Smooth muscle cell (in vitro differentiated cells): ENCODE measurements at regions not wholly inside any gene's neighbourhood (a gene's known extent, or its start where the extent isn't known, plus 50 kb on each side); places are given as distances from the start of the nearest gene placed in this dataset.

Experiments
- DNase-seq: peaks from one replicate; lab custom pipeline; 2025; ENCODE audit not compliant: unreplicated experiment; lab: John Stamatoyannopoulos, UW
- H2AFZ ChIP-seq: fragments of 200-600 bp; sonication (generic); 2 replicates; pipeline ENCODE4 v1.6.0; 2016; ENCODE audit warnings: antibody characterized with exemption, low read depth, mild to moderate bottlenecking
- H3F3A ChIP-seq: fragments of 200-600 bp; sonication (generic); 2 replicates; pipeline ENCODE4 v1.6.0; 2017; ENCODE audit warnings: antibody characterized with exemption, low read depth
- H3K27ac ChIP-seq: fragments of 200-600 bp; sonication (generic); 2 replicates; pipeline ENCODE4 v1.5.1; 2016; ENCODE audit warnings: low read depth, mild to moderate bottlenecking
- H3K27me3 ChIP-seq: fragments of 200-600 bp; sonication (generic); 2 replicates; pipeline ENCODE4 v1.6.1; 2016; ENCODE audit warnings: low read depth, mild to moderate bottlenecking
- H3K36me3 ChIP-seq: fragments of 200-600 bp; sonication (generic); 2 replicates; pipeline ENCODE4 v1.5.1; 2016; ENCODE audit warnings: low read depth
- H3K4me1 ChIP-seq: fragments of 200-600 bp; sonication (generic); 2 replicates; pipeline ENCODE4 v1.5.1; 2016; ENCODE audit warnings: low read depth
- H3K4me2 ChIP-seq: fragments of 200-600 bp; sonication (generic); 2 replicates; pipeline ENCODE4 v1.6.0; 2016; ENCODE audit warnings: mild to moderate bottlenecking
- H3K4me3 ChIP-seq: fragments of 200-600 bp; sonication (generic); 2 replicates; pipeline ENCODE4 v1.5.1; 2016; ENCODE audit warnings: mild to moderate bottlenecking
- H3K79me2 ChIP-seq: fragments of 200-600 bp; sonication (generic); 2 replicates; pipeline ENCODE4 v1.6.0; 2016; ENCODE audit warnings: low read depth, mild to moderate bottlenecking
- H3K9ac ChIP-seq: fragments of 200-600 bp; sonication (generic); 2 replicates; pipeline ENCODE4 v1.6.0; 2016; ENCODE audit warnings: low read depth
- H3K9me3 ChIP-seq: fragments of 200-600 bp; sonication (generic); replicated peaks from 2 replicates; pipeline ENCODE4 v1.5.1; 2016; ENCODE audit warnings: low read depth
- H4K20me1 ChIP-seq: fragments of 200-600 bp; sonication (generic); 2 replicates; pipeline ENCODE4 v1.6.0; 2016; ENCODE audit warnings: low read depth
- CTCF ChIP-seq: fragments of 200-600 bp; sonication (generic); IDR thresholded peaks from 2 replicates; pipeline ENCODE4 v1.5.1; 2017; ENCODE audit warnings: borderline replicate concordance, mild to moderate bottlenecking, antibody characterized with exemption; ENCODE audit not compliant: insufficient read depth, poor library complexity, severe bottlenecking
- WGBS: methylation state at CpG from one replicate; pipeline ENCODE4 v1.1.7; 2016; ENCODE audit warnings: low lambda C conversion rate; 5-methylcytosine and 5-hydroxymethylcytosine counted together

- TF ChIP-seq CTCF, result no peak
- no peaks in the 10 kb centered on the region for H3K4me1 ChIP-seq
- WGBS, result 95% methylated on average over 1 of the region's 1 CpG
Observed at GRCh38 chr2:75344146-75344545, 144.8 kb upstream of the TACR1 start.

GRCh38 chr2:75342504-75343175, 143.3 kb upstream of the TACR1 start:
- 90% methylated on average over 1 of the region's 1 CpG for WGBS
- no peak for DNase-seq
- Histone ChIP-seq H3K27me3 (no peaks in the 10 kb centered on the region), H2AFZ (no peak overlapping the region), H3F3A (no peaks in the 10 kb centered on the region), H4K20me1 (no peaks in the 10 kb centered on the region), H3K36me3 (no peaks in the 10 kb centered on the region), H3K4me1 (no peaks in the 10 kb centered on the region), H3K79me2 (no peaks in the 10 kb centered on the region), H3K4me2 (no peak overlapping the region), H3K27ac (no peak overlapping the region), H3K9ac (no peak overlapping the region), H3K9me3 (no peaks in the 10 kb centered on the region), H3K4me3 (no peak overlapping the region)
- no peak for TF ChIP-seq CTCF

More at GRCh38 chr2:75344146-75344545, 144.8 kb upstream of the TACR1 start:
- no peak for DNase-seq
- H3K27me3 ChIP-seq, result no peaks in the 10 kb centered on the region
- H3K79me2 ChIP-seq, result no peaks in the 10 kb centered on the region
- H3K27ac ChIP-seq, result no peak overlapping the region
- no peak overlapping the region for H3K9ac ChIP-seq
- H3K36me3 ChIP-seq, result no peaks in the 10 kb centered on the region
- H3K9me3 ChIP-seq, result no peaks in the 10 kb centered on the region
- peak overlapping the region; percentile 4 for H2AFZ ChIP-seq
- no peak overlapping the region for H3K4me3 ChIP-seq
- H4K20me1 ChIP-seq, result no peaks in the 10 kb centered on the region
- H3K4me2 ChIP-seq, result no peak overlapping the region
- H3F3A ChIP-seq, result no peaks in the 10 kb centered on the region

GRCh38 chr2:75340560-75340959, 141.2 kb upstream of the TACR1 start:
- Histone ChIP-seq H3K4me3 (no peak overlapping the region), H3F3A (no peaks in the 10 kb centered on the region), H3K9ac (no peak overlapping the region), H3K27me3 (no peaks in the 10 kb centered on the region), H3K4me1 (no peaks in the 10 kb centered on the region), H3K79me2 (no peaks in the 10 kb centered on the region), H3K36me3 (no peaks in the 10 kb centered on the region), H4K20me1 (no peaks in the 10 kb centered on the region), H3K27ac (no peak overlapping the region), H3K9me3 (no peaks in the 10 kb centered on the region), H3K4me2 (no peak overlapping the region), H2AFZ (no peak overlapping the region)
- no peak for TF ChIP-seq CTCF
- WGBS, result 63% methylated on average over 3 of the region's 3 CpGs
- no peak for DNase-seq

- Histone ChIP-seq H3K4me1 (no peaks in the 10 kb centered on the region), H3F3A (no peaks in the 10 kb centered on the region), H3K79me2 (no peaks in the 10 kb centered on the region), H3K9ac (no peak overlapping the region), H2AFZ (no peak overlapping the region), H3K36me3 (no peaks in the 10 kb centered on the region), H4K20me1 (no peaks in the 10 kb centered on the region), H3K4me3 (no peak overlapping the region), H3K9me3 (no peaks in the 10 kb centered on the region), H3K4me2 (no peak overlapping the region), H3K27me3 (no peaks in the 10 kb centered on the region), H3K27ac (no peak overlapping the region)
- no peak for DNase-seq
- TF ChIP-seq CTCF, result no peak
- WGBS, result 63% methylated on average over 5 of the region's 5 CpGs
Observed at GRCh38 chr2:75338461-75338860, 139.1 kb upstream of the TACR1 start.
